ENCODE measurements at regions not wholly inside any gene's neighbourhood (a gene's known extent, or its start where the extent isn't known, plus 50 kb on each side); places are given as distances from the start of the nearest gene placed in this dataset.

- TF ChIP-seq CTCF (tag by site-specific recombination; IDR thresholded peaks at IDR 0.05) (no peak), ZBTB48 (tag by site-specific recombination; IDR thresholded peaks at IDR 0.05) (no peak), ZNF518A (tag by site-specific recombination; conservative IDR thresholded peaks at IDR 0.05; ENCODE audit: low read depth) (no peak), ZNF311 (tag by site-specific recombination; IDR thresholded peaks at IDR 0.05; ENCODE audit: borderline replicate concordance) (no peak)
These were observed 364.3 kb upstream of the DPH6 start for GRCh38 chr15:35910227-35910626.

Measured in HEK293 (cell line).